Fibroblast of lung (primary cell): ENCODE measurements at regions not wholly inside any gene's neighbourhood (a gene's known extent, or its start where the extent isn't known, plus 50 kb on each side); places are given as distances from the start of the nearest gene placed in this dataset.
"Not testable (repeated sequence)": the region's sequence is repeated elsewhere in the genome, so short reads cannot be mapped to it uniquely, and the experiment has no call there.

Source experiments
- CTCF ChIP-seq, 2 donors: IDR thresholded peaks in 1 of 2; conservative IDR thresholded peaks in 1 of 2; 1 replicate in 1 of 2; 2 replicates in 1 of 2; pipeline ENCODE4 v1.5.1; 2011 to 2012; ENCODE audit warnings: low read length in 2 of 2, control low read depth in 1 of 2, inconsistent platforms in 1 of 2, low read depth in 1 of 2, mild to moderate bottlenecking in 1 of 2
- EZH2 ChIP-seq: IDR thresholded peaks from 2 replicates; pipeline ENCODE4 v1.5.1; 2012; ENCODE audit warnings: low read length, control low read depth, mild to moderate bottlenecking; ENCODE audit errors: missing control alignments

GRCh38 chr1:143786381-143786780 is 185.4 kb downstream of the FAM72C start:
- TF ChIP-seq EZH2; CTCF (conservative IDR thresholded peaks at IDR 0.05 in 1 of 2, IDR thresholded peaks at IDR 0.05 in 1 of 2; ENCODE audit: low read depth in 1 of 2, low read length in 2 of 2): not testable (repeated sequence)
